A549 (cell line): ENCODE measurements at regions not wholly inside any gene's neighbourhood (a gene's known extent, or its start where the extent isn't known, plus 50 kb on each side); places are given as distances from the start of the nearest gene placed in this dataset.

ENCODE experiments used
- CEBPB ChIP-seq, 2 experiments: fragments of >200 bp in 1 of 2; sonication (Bioruptor Twin) in 1 of 2; formaldehyde crosslinking in 1 of 2; IDR thresholded peaks; 2 replicates each; pipeline ENCODE4 v1.6.1; 2012 to 2016
- HDAC2 ChIP-seq: fragments of 200-600 bp; sonication (generic); IDR thresholded peaks from 2 replicates; pipeline ENCODE4 v1.6.1; 2016
- MAFK ChIP-seq: fragments of 450-650 bp; IDR thresholded peaks from 2 replicates; pipeline ENCODE4 v1.6.1; 2014; ENCODE audit not compliant: partially characterized antibody
- MAX ChIP-seq: IDR thresholded peaks from 2 replicates; pipeline ENCODE4 v1.6.1; 2012
- MAZ ChIP-seq: fragments of 150-350 bp; IDR thresholded peaks from 2 replicates; pipeline ENCODE4 v1.6.1; 2014; ENCODE audit warnings: antibody characterized with exemption, low read depth, low read length, borderline replicate concordance
- NFE2L2 ChIP-seq: fragments of 150-350 bp; conservative IDR thresholded peaks from 2 replicates; pipeline ENCODE4 v1.6.1; 2014; ENCODE audit warnings: low read length
- POLR2A ChIP-seq: IDR thresholded peaks from 2 replicates; pipeline ENCODE4 v1.6.1; 2012; ENCODE audit warnings: mild to moderate bottlenecking, low read length
- SMC3 ChIP-seq: fragments of >200 bp; sonication (Bioruptor Twin); formaldehyde crosslinking; IDR thresholded peaks from 3 replicates; pipeline ENCODE4 v1.6.1; 2018; ENCODE audit warnings: inconsistent platforms
- TP53 ChIP-seq: fragments of 250-450 bp; sonication (Bioruptor Pico); IDR thresholded peaks from 2 replicates; pipeline ENCODE4 v1.5.0; 2021; ENCODE audit warnings: mild to moderate bottlenecking, moderate library complexity
- ZNF302 ChIP-seq: fragments of 250-450 bp; sonication (Bioruptor Pico); IDR thresholded peaks from 2 replicates; pipeline ENCODE4 v1.9.0; 2021; ENCODE audit warnings: inconsistent platforms, mild to moderate bottlenecking, moderate library complexity
- TF ChIP-seq, protein P1 (sequence below): fragments of >200 bp; sonication (Bioruptor Twin); formaldehyde crosslinking; IDR thresholded peaks from 3 replicates; pipeline ENCODE4 v1.5.1; 2016
- TF ChIP-seq, protein P2 (sequence below): fragments of 150-350 bp; IDR thresholded peaks from 2 replicates; pipeline ENCODE4 v1.6.1; 2014; ENCODE audit warnings: low read depth, mild to moderate bottlenecking, low read length
- TF ChIP-seq, protein P3 (sequence below): fragments of 450-650 bp; IDR thresholded peaks from 2 replicates; pipeline ENCODE4 v1.6.1; 2014; ENCODE audit warnings: antibody characterized with exemption
- TF ChIP-seq, protein P4 (sequence below): fragments of 250-450 bp; sonication (Bioruptor Pico); IDR thresholded peaks from 2 replicates; pipeline ENCODE4 v1.5.0; 2021; ENCODE audit warnings: mild to moderate bottlenecking, moderate library complexity, borderline replicate concordance

DNA sequence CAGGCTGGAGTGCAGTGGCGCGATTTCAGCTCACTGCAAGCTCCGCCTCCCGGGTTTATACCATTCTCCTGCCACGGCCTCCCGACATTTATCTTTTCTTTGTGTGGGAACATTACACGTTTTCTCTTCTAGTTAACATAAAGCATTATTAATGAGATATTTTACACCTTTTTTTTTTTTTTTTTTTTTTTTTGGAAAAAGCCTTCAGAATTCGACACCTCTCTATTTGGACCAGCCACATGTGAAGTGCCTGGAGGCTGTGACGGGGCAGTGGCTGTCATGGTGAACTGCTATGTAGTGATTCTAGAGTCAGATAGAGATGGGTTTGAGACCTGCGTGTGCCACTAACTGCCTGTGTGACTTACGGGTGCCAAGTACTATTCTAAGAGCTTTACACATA, 64.3 kb downstream of the SMIM38 start:
- TF ChIP-seq, protein P1, sequence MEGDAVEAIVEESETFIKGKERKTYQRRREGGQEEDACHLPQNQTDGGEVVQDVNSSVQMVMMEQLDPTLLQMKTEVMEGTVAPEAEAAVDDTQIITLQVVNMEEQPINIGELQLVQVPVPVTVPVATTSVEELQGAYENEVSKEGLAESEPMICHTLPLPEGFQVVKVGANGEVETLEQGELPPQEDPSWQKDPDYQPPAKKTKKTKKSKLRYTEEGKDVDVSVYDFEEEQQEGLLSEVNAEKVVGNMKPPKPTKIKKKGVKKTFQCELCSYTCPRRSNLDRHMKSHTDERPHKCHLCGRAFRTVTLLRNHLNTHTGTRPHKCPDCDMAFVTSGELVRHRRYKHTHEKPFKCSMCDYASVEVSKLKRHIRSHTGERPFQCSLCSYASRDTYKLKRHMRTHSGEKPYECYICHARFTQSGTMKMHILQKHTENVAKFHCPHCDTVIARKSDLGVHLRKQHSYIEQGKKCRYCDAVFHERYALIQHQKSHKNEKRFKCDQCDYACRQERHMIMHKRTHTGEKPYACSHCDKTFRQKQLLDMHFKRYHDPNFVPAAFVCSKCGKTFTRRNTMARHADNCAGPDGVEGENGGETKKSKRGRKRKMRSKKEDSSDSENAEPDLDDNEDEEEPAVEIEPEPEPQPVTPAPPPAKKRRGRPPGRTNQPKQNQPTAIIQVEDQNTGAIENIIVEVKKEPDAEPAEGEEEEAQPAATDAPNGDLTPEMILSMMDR: no peak
- no peak for TF ChIP-seq POLR2A
- TF ChIP-seq ZNF302 (CRISPR knock-in tag): no peak
- no peak for TF ChIP-seq SMC3
- TF ChIP-seq, protein P2, sequence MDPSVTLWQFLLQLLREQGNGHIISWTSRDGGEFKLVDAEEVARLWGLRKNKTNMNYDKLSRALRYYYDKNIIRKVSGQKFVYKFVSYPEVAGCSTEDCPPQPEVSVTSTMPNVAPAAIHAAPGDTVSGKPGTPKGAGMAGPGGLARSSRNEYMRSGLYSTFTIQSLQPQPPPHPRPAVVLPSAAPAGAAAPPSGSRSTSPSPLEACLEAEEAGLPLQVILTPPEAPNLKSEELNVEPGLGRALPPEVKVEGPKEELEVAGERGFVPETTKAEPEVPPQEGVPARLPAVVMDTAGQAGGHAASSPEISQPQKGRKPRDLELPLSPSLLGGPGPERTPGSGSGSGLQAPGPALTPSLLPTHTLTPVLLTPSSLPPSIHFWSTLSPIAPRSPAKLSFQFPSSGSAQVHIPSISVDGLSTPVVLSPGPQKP: no peak
- TF ChIP-seq MAFK: no peak
- TF ChIP-seq MAX: no peak
- TF ChIP-seq, protein P3, sequence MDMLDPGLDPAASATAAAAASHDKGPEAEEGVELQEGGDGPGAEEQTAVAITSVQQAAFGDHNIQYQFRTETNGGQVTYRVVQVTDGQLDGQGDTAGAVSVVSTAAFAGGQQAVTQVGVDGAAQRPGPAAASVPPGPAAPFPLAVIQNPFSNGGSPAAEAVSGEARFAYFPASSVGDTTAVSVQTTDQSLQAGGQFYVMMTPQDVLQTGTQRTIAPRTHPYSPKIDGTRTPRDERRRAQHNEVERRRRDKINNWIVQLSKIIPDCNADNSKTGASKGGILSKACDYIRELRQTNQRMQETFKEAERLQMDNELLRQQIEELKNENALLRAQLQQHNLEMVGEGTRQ: no peak
- TF ChIP-seq, protein P4, sequence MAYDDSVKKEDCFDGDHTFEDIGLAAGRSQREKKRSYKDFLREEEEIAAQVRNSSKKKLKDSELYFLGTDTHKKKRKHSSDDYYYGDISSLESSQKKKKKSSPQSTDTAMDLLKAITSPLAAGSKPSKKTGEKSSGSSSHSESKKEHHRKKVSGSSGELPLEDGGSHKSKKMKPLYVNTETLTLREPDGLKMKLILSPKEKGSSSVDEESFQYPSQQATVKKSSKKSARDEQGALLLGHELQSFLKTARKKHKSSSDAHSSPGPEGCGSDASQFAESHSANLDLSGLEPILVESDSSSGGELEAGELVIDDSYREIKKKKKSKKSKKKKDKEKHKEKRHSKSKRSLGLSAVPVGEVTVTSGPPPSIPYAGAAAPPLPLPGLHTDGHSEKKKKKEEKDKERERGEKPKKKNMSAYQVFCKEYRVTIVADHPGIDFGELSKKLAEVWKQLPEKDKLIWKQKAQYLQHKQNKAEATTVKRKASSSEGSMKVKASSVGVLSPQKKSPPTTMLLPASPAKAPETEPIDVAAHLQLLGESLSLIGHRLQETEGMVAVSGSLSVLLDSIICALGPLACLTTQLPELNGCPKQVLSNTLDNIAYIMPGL (CRISPR knock-in tag): no peak
- no peak for TF ChIP-seq MAZ
- no peak for TF ChIP-seq NFE2L2
- TF ChIP-seq CEBPB (IDR thresholded peaks at IDR 0.05): no peak
- no peak for TF ChIP-seq HDAC2
- TF ChIP-seq TP53 (CRISPR knock-in tag): no peak
